GM18870 (cell line): ENCODE measurements at regions not wholly inside any gene's neighbourhood (a gene's known extent, or its start where the extent isn't known, plus 50 kb on each side); places are given as distances from the start of the nearest gene placed in this dataset.
"Not testable (repeated sequence)": the region's sequence is repeated elsewhere in the genome, so short reads cannot be mapped to it uniquely, and the experiment has no call there.

ENCODE experiments used
- ATAC-seq: cut with Tn5 transposase; IDR thresholded peaks from one replicate; pipeline ENCODE4 v1.9.1; 2021; ENCODE audit warnings: moderate library complexity; ENCODE audit not compliant: unreplicated experiment

GRCh38 chr15:96125721-96126415, 204.6 kb upstream of the NR2F2 start:
- ATAC-seq: no peak

- ATAC-seq: no peak
Observed at GRCh38 chr15:96126859-96127258, 203.6 kb upstream of the NR2F2 start.

DNA sequence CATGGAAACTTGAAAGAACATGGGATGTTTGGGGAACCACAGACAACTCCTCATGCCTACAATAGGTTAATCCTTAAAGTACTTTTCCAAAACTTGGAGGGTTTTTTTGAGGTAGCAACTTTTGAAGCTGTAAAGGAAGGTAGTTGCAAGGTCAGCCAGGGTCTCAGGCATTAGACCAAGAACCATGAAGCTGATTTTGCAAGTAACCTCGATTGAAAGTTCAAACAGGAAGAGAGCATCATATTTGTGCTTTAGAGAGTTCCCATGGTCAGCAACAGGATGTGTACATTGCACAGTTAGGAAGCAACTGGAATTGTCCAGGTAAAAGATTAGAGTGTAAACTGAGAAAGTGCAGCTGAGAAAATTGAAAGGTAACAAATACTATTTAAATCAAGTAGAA, 199.8 kb upstream of the NR2F2 start:
- ATAC-seq: no peak

- ATAC-seq: no peak
Observed at GRCh38 chr15:96132126-96132525, 198.4 kb upstream of the NR2F2 start.

DNA sequence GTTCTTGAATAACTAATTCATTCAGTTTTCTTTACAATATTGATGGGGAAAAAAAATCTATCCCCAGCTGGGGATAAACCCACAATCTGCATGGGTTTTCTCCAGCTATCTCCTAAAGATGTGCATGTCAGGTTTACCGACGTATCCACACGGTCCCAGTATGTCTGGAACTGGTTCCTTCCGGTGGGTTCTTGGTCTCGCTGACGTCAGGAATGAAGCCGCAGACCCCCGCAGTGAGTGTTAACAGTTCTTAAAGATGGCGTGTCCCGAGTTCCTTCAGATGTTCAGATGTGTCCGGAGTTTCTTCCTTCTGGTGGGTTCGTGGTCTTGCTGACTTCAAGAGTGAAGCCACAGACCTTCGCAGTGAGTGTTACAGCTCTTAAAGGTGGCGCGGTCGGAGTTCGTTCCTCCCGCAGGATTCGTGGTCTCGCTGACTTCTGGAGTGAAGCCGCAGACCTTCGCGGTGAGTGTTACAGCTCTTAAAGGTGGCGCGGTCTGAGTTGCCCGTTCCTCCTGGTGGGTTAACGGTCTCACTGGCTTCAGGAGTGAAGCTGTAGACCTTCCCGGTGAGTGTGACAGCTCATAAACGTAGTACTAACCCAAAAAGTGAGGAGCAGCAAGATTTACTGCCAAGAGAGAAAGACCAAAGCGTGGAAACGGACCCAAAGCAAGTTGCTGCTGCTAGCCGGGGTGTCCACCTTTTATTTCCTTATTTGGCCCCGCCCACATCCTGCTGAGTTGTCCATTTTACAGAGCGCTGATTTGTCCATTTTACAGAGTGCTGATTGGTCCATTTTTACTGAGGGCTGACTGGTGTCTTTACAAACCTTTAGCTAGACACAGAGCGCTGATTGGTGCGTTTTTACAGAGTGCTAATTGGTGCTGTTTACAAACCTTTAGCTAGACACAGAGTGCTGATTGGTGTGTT, 195.1 kb upstream of the NR2F2 start:
- no peak for ATAC-seq

- ATAC-seq: no peak
Observed at GRCh38 chr15:96138985-96139384, 191.5 kb upstream of the NR2F2 start.

- ATAC-seq: no peak
Observed at GRCh38 chr15:96142498-96142897, 188.0 kb upstream of the NR2F2 start.

- ATAC-seq: no peak
Observed at GRCh38 chr15:96144734-96145133, 185.8 kb upstream of the NR2F2 start.

GRCh38 chr15:96146726-96147125, 183.8 kb upstream of the NR2F2 start:
- no peak for ATAC-seq

- no peak for ATAC-seq
Observed at GRCh38 chr15:96147267-96147666, 183.2 kb upstream of the NR2F2 start.

- ATAC-seq: no peak
Observed at GRCh38 chr15:96150254-96150653, 180.2 kb upstream of the NR2F2 start.

GRCh38 chr15:96151749-96152148, 178.8 kb upstream of the NR2F2 start:
- ATAC-seq: not testable (repeated sequence)

DNA sequence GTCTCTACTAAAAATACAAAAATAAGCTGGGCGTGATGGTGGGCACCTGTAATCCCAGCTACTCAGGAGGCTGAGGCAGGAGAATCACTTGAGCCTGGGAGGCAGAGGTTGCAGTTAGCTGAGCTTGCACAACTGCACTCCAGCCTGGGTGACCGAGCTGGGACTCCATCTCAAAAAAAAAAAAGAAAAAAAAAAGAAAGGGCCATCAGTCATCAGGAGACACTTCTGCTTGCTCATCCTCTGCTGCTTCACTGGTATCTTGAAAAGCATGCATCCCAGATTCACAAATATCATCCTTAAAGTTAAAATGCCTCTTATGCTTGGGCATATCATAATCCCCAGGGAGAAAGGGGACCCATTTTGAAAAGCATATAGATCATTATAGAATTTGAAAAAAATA, 176.6 kb upstream of the NR2F2 start:
- no peak for ATAC-seq

DNA sequence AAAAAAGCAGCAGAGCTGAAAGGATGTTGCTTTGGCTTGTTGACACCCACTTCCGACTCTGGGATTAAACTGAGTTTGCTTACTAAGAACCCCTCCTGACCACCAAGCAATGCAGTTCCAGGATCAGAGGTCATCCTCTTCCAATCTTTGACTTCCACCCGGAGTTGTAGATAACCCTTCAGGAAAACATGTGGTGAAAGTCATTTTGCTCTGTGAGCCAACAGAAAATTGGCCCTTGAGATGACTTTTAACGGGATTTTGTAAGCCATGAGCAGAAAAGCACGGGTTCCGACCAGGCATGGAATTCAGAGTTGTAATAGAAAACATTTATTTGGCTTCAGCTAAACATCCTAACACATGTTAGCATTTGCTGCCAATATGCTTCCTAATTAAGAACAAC, 171.6 kb upstream of the NR2F2 start:
- ATAC-seq: no peak

DNA sequence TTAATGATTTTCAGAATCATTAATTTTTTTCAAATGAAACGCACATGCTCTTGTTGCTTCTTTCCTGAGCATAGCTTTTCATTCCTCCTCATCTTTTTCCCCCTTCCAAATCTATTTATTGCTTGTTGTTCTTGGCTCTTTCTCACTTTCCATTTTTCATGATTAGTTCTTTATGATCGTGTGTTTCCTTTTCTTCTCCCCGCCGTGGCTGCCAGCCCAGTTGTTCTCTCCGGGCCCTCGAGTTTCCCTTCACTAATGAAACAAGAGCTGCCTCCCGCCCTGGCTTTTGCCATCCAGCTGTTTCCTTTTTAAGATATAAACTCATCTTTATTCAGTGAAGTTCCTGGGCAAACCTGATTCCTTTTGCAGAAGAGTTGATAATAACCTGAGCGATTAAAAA, 170.2 kb upstream of the NR2F2 start:
- ATAC-seq: no peak

DNA sequence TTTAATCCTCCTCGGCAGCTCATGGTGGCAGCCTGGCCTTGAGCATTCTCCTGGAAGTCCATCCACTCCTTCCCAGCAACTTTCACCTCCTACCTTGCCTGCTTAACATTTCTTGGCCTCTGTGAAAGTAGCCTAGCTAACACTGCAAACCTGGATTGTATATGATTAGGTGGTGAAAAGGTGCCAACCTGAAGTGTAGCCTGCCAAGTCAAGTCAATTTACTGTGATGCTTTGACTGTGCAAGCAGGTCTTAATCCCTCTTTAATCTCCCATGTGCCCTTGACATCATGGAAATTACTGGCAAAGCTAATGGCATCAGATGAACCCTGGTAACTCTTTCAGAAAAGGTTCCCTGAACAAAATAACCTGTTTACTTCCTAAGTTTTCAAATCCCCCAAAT, 169.7 kb upstream of the NR2F2 start:
- no peak for ATAC-seq

DNA sequence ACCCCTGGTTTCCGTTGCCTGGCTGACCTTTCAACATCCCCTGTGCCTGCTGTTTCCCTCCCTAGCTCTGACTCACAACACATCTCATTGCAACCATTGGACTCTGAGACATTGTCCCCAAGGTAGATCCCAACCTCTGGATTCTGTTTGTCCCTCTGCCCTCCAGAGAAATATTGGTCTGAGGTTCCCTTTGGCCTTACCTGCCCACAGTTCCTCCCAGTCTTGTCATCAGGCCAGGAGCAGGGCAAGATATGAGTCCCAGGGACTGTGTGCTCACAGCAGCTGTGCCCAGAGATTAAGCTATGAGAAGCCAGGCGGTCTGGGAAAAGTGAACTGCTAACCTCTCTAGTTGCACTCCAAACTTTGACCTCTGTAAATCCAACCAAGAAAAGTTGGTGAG, 168.2 kb upstream of the NR2F2 start:
- no peak for ATAC-seq

DNA sequence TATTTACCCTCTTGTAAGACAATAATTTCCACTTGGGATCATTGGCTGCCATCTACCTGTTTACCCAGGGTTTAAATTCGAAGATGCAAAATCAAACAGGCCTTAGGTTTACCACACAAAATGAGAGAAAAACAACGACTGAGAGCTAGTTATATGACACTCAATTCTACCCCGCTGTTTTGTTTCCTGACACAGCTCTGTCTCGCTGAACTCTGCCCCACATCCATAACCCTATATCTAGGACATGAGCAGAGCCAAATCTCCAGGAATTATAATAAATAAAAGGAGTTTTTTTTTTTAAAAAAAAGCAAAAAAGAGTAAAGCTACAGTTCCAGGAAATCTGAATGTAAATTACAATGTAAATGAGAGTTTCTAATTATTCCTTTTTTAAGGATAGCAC, 165.4 kb upstream of the NR2F2 start:
- no peak for ATAC-seq

- no peak for ATAC-seq
Observed at GRCh38 chr15:96165775-96166174, 164.7 kb upstream of the NR2F2 start.

DNA sequence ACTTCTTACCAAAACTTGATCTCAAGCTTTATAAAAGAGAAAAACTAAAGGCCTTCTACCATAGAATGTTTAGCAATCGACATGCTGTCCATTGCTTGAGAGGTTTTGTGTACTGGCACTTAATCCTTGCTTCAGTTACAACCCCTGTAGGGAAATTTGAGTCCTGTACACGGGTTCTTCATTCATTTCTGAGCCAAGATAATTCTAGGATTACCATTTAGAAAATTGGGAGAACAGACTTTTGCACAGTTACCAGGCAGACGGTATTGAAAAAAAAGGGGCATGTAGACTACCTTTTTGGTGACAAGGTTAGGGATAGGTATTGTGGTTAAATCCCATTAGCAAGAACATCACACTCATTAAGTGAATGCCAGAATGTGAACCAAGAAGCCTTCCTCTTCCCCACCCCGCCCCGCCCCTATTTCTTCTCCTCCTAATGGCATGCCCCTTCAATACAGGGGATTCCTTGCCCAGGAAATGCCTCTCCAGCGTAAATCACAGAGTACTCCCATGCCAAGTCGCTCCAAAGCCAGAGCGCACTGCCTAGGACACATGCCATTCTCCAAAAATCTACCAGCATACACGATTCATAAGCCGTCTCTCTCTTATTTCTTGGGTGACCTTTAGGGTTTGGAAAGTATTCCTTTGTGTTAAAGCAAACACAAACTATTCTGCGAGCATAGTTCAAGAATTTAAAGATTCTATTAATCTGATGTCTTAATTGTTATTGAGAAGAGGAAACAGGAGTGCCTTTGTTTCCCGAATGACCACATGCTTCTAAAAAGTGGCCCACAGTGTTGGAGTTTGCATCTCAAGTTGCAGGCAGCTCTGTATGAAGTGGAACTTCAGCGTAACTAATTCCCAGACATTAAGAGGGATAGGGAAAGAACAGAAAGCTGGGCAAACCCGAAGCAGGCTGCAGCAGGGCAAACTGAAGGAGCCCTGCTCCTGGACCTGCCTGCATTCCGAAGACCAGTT, 164.0 kb upstream of the NR2F2 start:
- ATAC-seq: no peak

- ATAC-seq: not testable (repeated sequence)
Observed at GRCh38 chr15:96170616-96170978, 159.9 kb upstream of the NR2F2 start.
